Neural progenitor cell (in vitro differentiated cells): ENCODE measurements at regions not wholly inside any gene's neighbourhood (a gene's known extent, or its start where the extent isn't known, plus 50 kb on each side); places are given as distances from the start of the nearest gene placed in this dataset.

Experiments
- DNase-seq: peaks from one replicate; pipeline ENCODE4 v3.0.0-alpha.2; 2016; ENCODE audit warnings: low spot score
- H2AFZ ChIP-seq: fragments of 200-600 bp; sonication (generic); replicated peaks from 2 replicates; pipeline ENCODE4 v1.6.1; 2016; ENCODE audit warnings: antibody characterized with exemption
- H3F3A ChIP-seq: fragments of 200-600 bp; sonication (generic); 2 replicates; pipeline ENCODE4 v1.6.1; 2016; ENCODE audit warnings: antibody characterized with exemption, low read depth
- H3K27ac ChIP-seq: fragments of 200-600 bp; sonication (generic); 2 replicates; pipeline ENCODE4 v1.5.1; 2016; ENCODE audit warnings: mild to moderate bottlenecking
- H3K27me3 ChIP-seq: fragments of 200-600 bp; sonication (generic); 2 replicates; pipeline ENCODE4 v1.6.1; 2016; ENCODE audit warnings: mild to moderate bottlenecking, moderate library complexity
- H3K36me3 ChIP-seq: fragments of 200-600 bp; sonication (generic); 2 replicates; pipeline ENCODE4 v1.5.1; 2016
- H3K4me1 ChIP-seq: fragments of 200-600 bp; sonication (generic); 2 replicates; pipeline ENCODE4 v1.6.1; 2016; ENCODE audit warnings: mixed run types
- H3K4me2 ChIP-seq: fragments of 200-600 bp; sonication (generic); 2 replicates; pipeline ENCODE4 v1.6.1; 2016
- H3K4me3 ChIP-seq: fragments of 200-600 bp; sonication (generic); 2 replicates; pipeline ENCODE4 v1.5.1; 2016
- H3K79me2 ChIP-seq: fragments of 200-600 bp; sonication (generic); 2 replicates; pipeline ENCODE4 v1.6.1; 2016; ENCODE audit warnings: low read depth
- H3K9ac ChIP-seq: fragments of 200-600 bp; sonication (generic); 2 replicates; pipeline ENCODE4 v1.6.1; 2016
- H3K9me3 ChIP-seq: fragments of 200-600 bp; sonication (generic); 2 replicates; pipeline ENCODE4 v1.5.1; 2016; ENCODE audit warnings: low read depth
- H4K20me1 ChIP-seq: fragments of 200-600 bp; sonication (generic); 2 replicates; pipeline ENCODE4 v1.6.1; 2016; ENCODE audit warnings: low read depth
- H3K27ac Mint-ChIP-seq: 3 replicates; pipeline ENCODE4 v1.8.0; 2021; ENCODE audit warnings: mixed read lengths
- H3K27me3 Mint-ChIP-seq: 2 replicates; pipeline ENCODE4 v1.8.0; 2022; ENCODE audit warnings: low read depth, mild to moderate bottlenecking, inconsistent platforms, moderate library complexity, mixed read lengths; ENCODE audit not compliant: insufficient read depth
- H3K36me3 Mint-ChIP-seq: 3 replicates; pipeline ENCODE4 v1.8.0; 2021; ENCODE audit warnings: mixed read lengths
- H3K4me1 Mint-ChIP-seq: 3 replicates; pipeline ENCODE4 v1.8.0; 2021; ENCODE audit warnings: mixed read lengths
- H3K4me3 Mint-ChIP-seq: 3 replicates; pipeline ENCODE4 v1.8.0; 2021; ENCODE audit warnings: mild to moderate bottlenecking, moderate library complexity, mixed read lengths
- H3K9me3 Mint-ChIP-seq: 3 replicates; pipeline ENCODE4 v1.8.0; 2020; ENCODE audit warnings: mixed read lengths
- CTCF ChIP-seq: fragments of 200-600 bp; sonication (generic); IDR thresholded peaks from 2 replicates; pipeline ENCODE4 v1.5.1; 2017; ENCODE audit warnings: antibody characterized with exemption, mild to moderate bottlenecking
- EZH2 ChIP-seq: fragments of 200-600 bp; sonication (generic); IDR thresholded peaks from 2 replicates; pipeline ENCODE4 v1.6.1; 2017; ENCODE audit warnings: antibody characterized with exemption, mild to moderate bottlenecking, moderate library complexity
- EZH2phosphoT487 ChIP-seq: fragments of 200-600 bp; sonication (generic); IDR thresholded peaks from 2 replicates; pipeline ENCODE4 v1.6.1; 2017; ENCODE audit warnings: antibody characterized with exemption

GRCh38 chr1:68705466-68705865, 208.6 kb upstream of the DEPDC1 start:
- H3K9me3 ChIP-seq: no peaks in the 10 kb centered on the region
- H3K4me3 ChIP-seq: no peak overlapping the region
- no peaks in the 10 kb centered on the region for H3K36me3 ChIP-seq
- H3K27me3 ChIP-seq: no peaks in the 10 kb centered on the region
- Mint-ChIP-seq H3K4me3 (no peak overlapping the region), H3K27ac (no peak overlapping the region), H3K4me1 (peaks cover 5% of the 10 kb centered on the region), H3K36me3 (no peaks in the 10 kb centered on the region), H3K9me3 (peaks cover 6% of the 10 kb centered on the region), H3K27me3 (no peaks in the 10 kb centered on the region)
- no peak overlapping the region for H3K9ac ChIP-seq
- H2AFZ ChIP-seq: no peak overlapping the region
- TF ChIP-seq EZH2phosphoT487 (no peak), EZH2 (no peak), CTCF (no peak)
- no peak overlapping the region for H3K4me2 ChIP-seq
- no peaks in the 10 kb centered on the region for H3K79me2 ChIP-seq
- H3F3A ChIP-seq: no peaks in the 10 kb centered on the region
- DNase-seq: no peak
- H4K20me1 ChIP-seq: no peaks in the 10 kb centered on the region
- H3K4me1 ChIP-seq: no peaks in the 10 kb centered on the region
- no peak overlapping the region for H3K27ac ChIP-seq

- Histone ChIP-seq H3K36me3 (no peaks in the 10 kb centered on the region), H3K27ac (no peak overlapping the region), H4K20me1 (no peaks in the 10 kb centered on the region), H3K4me3 (no peak overlapping the region), H3K4me1 (no peaks in the 10 kb centered on the region), H3K27me3 (no peaks in the 10 kb centered on the region), H3K9me3 (no peaks in the 10 kb centered on the region), H3F3A (no peaks in the 10 kb centered on the region), H3K9ac (no peak overlapping the region), H2AFZ (no peak overlapping the region), H3K4me2 (no peak overlapping the region), H3K79me2 (no peaks in the 10 kb centered on the region)
- H3K27me3 Mint-ChIP-seq: no peaks in the 10 kb centered on the region
- H3K9me3 Mint-ChIP-seq: peaks cover 8% of the 10 kb centered on the region
- no peak for DNase-seq
- H3K4me1 Mint-ChIP-seq: peaks cover 5% of the 10 kb centered on the region
- TF ChIP-seq EZH2 (no peak), CTCF (no peak), EZH2phosphoT487 (no peak)
- no peaks in the 10 kb centered on the region for H3K36me3 Mint-ChIP-seq
- no peak overlapping the region for H3K27ac Mint-ChIP-seq
- H3K4me3 Mint-ChIP-seq: no peak overlapping the region
Measured at GRCh38 chr1:68706639-68707317, 209.9 kb upstream of the DEPDC1 start.

GRCh38 chr1:68717330-68717729, 220.4 kb upstream of the DEPDC1 start:
- Histone ChIP-seq H3K4me3 (no peak overlapping the region), H3K79me2 (no peaks in the 10 kb centered on the region), H3K36me3 (no peaks in the 10 kb centered on the region), H3K4me1 (no peaks in the 10 kb centered on the region), H3K9ac (no peak overlapping the region), H3K27ac (no peak overlapping the region), H3K27me3 (no peaks in the 10 kb centered on the region), H3K4me2 (no peak overlapping the region), H3F3A (no peaks in the 10 kb centered on the region), H4K20me1 (no peaks in the 10 kb centered on the region), H3K9me3 (no peaks in the 10 kb centered on the region), H2AFZ (no peak overlapping the region)
- no peaks in the 10 kb centered on the region for H3K4me1 Mint-ChIP-seq
- no peak for TF ChIP-seq EZH2phosphoT487
- TF ChIP-seq EZH2: no peak
- no peak for TF ChIP-seq CTCF
- peaks cover 2% of the 10 kb centered on the region for H3K27me3 Mint-ChIP-seq
- no peak overlapping the region for H3K4me3 Mint-ChIP-seq
- DNase-seq: no peak
- peaks cover 2% of the 10 kb centered on the region for H3K9me3 Mint-ChIP-seq
- no peak overlapping the region for H3K27ac Mint-ChIP-seq
- no peaks in the 10 kb centered on the region for H3K36me3 Mint-ChIP-seq
